GM18511 (cell line): ENCODE measurements at regions not wholly inside any gene's neighbourhood (a gene's known extent, or its start where the extent isn't known, plus 50 kb on each side); places are given as distances from the start of the nearest gene placed in this dataset.
A peak's percentile ranks its signal among the peaks of the same experiment; 100 is the strongest.

Experiments used
- ATAC-seq: cut with Tn5 transposase; IDR thresholded peaks from one replicate; pipeline ENCODE4 v1.9.1; 2021; ENCODE audit warnings: mild to moderate bottlenecking, moderate library complexity; ENCODE audit not compliant: unreplicated experiment

DNA sequence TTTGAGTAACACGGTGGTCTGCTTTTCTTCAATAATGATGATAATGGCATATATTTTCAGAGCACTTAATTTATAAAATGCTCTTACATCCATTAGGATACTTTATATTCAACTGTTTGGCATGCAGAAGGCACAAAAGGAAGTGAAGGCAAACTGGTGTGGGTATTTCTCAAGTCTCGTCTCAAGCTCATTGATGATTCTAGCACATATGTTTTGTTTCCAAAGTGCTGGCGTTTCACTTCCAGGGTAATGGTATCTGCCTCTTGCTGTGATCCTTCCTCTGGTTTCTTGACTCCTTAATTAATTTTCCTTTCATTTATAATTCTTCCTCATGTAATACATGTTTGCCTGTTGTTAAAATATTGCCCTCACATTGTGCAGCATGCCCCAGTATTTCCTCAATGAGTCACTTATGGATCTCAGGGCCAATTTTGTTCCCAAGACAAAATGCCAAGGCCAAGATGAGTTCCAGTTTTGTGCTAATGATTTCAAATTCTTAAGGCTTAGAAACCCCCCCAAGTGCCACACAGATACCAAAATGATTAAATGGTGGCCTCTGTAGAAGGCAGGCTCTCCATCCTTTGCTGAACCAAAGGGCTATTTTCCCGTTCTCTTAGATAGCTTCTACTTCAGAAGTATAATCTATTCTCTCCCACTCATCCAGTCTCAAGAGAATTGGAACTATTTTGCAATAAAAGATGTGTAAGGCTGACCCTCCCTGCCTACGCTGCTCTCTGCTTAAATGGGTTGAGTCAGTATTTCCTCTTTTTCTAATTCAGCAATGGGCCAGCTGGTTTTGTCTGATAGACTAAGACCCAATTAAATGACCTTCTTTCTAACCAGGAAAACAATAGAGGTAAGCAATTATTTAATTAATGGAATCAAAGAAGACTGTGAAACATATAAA lies 171.2 kb downstream of the ZNF365 start:
- ATAC-seq: no peak

DNA sequence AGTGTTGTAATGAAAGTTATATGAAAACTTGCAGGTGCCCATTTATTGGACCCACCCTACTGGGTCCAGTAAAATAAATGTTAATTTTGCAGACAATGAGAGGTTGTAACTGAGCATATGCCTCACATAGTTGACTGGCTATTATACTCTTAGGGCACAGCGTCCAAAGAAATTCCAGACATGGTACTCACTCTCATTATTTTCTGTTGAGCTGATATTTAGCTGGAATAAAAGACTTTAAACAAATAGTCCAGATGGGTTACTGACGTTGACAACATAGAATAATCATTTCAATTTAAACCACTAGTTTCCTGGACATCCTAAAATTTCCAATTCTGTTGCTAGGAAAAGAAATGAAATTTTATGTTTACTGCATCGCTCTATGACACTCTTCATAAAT lies 174.5 kb downstream of the ZNF365 start:
- no peak for ATAC-seq

DNA sequence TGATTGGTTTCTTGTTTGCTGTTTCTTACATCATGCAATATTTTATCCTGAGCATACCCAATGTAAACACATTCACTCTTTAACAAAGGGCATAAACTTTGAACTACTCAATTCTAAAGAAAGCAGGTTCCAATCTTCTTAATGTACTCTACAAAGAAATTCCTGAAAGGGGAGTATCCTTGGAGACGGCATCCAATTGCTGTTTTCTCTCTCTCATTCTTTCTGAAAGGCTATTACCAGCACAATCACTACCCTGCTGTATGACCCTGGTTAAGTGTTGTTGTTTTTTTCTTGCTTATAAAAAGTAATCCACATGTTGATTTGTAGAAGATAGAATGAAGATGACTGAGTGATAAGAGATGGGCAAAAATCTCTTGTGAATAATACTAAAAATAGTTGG lies 176.0 kb downstream of the ZNF365 start:
- ATAC-seq: no peak

DNA sequence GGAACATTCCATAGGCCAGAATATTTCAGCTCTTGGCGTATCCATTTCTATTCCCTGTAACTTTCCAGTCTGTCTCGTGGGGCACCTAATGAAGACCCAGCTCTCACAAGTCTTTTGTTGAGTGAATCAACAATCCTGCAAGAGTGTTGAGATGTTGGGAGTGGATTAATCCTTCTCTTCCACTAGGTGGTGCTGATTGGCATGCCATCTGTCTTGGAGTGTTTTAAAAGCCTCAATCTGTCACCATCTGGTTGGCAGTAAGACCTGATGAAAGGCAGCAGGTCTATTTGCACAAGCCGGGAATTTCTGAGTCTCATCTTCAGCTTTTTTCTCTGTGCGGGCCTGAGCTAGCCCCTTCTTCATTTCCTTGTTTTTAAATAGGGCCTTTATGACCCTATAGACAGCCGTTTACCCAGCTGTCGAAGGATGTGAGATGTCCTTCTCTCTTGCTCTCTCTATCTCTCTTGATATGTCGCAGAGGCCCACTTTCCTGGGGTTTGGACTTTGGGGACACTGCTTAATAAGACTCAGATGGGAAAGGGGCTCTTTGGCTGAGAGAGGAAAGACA lies 180.5 kb downstream of the ZNF365 start:
- peak; percentile 83 for ATAC-seq

DNA sequence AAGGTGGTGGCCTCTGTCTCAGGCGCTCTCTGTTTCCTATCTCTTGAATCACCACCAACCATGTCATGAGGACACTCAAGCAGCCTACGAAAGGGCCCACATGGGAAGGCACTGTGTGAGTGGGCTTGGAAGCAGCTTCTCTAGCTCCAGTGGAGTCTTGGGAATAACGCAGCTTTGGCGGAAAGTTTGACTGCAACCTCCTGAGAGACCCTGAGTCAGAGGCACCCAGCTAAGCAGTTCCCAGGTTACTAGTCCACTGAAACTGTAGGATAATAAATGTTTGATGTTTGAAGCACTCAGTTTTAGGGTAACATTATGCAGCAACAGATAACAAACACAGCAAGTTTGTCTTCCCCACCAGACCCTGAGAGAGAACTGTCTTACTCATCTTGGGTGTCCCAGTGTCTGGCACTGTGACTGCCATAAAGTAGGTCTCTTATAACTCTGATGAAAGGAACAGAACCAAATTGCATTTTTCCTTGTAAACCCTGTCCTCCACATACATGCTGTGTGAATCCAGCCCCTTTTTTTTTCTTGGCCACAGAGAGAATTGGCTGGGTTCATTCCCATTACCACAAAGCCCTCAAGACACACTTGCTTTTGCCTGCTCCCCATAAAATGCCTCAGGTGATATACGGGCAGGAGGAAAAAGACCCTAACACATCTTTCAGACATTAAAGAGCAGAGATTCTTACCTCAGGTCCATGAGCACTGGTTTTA lies 185.5 kb downstream of the ZNF365 start:
- no peak for ATAC-seq

DNA sequence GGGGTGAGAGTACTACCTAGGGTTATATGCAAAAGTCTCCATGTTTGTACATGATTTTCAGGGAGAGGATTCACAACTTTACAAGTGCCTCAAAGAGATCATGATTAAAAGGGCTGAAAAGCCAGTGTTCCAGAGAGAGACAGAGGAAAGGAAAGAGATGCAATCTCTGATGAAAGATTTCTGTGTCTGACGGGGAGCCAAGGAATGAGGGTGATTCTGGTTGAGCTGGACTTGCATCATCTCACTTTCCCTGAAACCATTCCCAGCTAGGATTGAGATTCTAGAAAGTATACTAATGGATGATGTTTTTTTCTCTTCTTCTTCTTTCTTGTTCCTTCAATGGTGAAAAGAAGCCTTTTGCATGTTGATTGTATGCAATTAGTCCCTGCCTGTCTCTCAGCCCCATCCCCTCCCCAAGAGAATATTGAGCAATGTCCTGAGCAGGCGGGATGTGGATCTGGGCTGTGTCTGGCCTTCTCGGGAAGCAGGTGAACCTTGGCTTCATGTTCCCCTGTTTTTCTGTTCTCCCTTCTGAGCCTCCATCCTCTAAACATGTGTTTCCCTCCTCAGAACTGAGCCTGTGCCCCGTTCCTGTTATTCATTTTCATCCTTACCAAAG lies 186.1 kb downstream of the ZNF365 start:
- ATAC-seq: no peak

DNA sequence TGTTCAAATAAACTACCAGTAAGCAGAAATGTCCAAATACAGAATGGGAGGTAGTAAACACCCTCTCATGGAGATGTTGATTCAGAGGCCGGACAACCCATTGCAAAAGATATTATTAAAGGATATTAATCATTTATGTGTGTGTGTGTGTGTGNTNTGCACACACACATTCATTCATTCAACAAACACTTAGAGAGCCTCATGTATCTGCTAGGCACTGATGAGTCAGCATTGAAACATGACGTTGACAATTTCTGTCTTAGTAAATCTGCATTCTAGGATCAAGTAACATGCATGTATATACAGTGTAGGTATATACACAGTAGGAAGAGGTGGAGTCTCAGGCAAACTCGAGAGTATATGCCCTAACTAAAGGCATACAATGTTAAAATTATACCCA lies 187.0 kb downstream of the ZNF365 start:
- ATAC-seq: no peak

DNA sequence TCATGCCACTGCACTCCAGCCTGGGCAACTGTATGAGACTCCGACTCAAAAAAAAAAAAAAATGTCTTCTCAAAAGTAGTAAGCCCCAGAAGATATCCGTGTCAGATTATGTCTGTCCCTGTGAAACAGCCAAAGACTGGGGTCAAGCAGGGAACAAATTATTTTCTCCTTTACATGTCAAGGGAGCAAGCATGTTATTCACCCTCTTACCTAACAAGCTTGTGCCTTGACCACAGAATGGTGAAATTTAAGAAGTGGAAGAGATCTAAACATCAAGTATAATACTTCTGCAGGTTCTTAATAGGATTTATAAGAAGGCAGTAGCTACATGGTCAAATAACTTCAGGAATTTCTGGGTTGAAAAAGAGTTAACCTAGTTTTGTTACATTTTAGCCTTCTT lies 187.9 kb downstream of the ZNF365 start:
- no peak for ATAC-seq

DNA sequence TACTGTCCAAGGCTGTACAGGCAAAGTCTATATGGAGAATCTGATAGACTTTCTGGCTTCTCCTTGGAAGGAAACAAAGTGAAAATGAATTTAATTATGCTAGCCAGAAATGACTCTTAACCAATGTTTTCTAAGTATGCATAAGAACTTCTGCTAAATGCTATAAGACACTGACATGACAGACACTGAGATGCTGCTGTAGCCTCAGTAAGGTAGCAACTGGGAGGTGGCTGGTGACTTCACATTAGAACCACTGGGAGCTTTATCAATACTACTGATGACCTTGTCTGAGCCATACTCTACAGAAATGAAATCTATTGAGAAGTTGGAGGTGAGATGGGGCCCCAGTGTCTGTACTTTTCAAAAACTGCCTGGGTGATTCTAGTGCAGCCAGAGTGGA lies 188.6 kb downstream of the ZNF365 start:
- ATAC-seq: no peak

DNA sequence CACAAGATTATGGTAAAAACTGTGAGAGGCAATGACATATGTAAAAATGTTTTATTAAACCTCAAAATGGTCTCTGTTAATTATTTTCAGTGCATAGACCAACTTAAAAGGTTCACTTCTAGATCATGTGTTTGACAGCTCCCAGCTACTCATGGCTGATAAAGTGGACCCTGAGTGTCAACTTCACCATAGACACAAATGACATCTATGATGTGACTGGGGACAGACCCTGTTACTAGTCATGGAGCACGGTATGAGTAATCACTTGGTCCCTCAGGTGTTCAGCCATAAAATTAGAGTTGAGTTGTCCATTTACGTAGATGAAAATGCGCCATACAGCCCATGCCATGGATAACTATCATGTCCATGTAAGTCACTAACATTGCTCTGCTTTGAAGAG lies 199.8 kb downstream of the ZNF365 start:
- ATAC-seq: no peak

DNA sequence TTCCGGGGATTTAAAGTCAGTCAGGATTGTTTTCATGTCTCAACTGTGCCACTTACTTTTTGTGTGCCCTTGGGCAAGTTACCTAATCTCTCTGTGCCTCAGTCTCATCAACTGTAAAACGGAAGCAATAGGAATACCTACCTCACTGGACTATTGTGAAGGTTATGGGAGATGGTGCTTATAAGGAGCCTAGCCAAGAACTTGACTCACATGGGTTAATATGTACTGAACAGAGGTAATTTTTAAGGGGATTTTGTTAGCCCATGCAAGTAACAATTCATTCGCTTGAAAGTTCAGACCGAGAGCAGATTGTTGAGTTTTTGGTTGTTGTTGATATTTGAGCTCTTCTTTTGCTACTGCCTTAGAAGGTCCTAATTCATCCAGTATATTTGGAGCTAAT lies 202.9 kb downstream of the ZNF365 start:
- ATAC-seq: no peak

DNA sequence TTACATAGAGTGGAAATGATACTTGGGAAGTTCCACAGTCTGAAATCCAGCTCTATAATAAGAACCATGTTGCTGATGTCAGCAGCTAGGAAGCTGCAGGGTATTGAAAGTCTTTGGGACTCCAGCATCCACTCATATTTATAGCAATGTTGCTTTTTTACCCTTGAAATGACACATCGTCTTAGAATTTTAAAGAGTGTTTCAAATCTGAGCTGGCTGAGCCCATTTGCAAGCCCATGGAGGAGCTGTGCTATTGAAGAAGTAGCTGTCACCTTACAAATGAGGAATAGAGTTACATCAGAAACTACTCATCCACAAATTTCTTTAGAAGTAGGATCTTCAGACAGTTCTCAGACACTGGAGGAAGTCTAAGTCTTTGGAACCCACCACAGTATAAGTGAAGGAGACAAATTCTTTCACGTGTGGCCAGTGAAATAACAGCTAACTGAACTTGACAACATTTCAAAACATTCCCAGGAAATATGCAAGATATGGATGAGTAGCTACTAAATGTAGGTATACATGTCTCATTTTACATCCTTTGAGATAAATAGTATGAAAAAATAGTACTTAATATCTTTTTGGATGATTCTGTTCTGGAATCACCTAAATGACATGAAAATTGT lies 203.6 kb downstream of the ZNF365 start:
- no peak for ATAC-seq

DNA sequence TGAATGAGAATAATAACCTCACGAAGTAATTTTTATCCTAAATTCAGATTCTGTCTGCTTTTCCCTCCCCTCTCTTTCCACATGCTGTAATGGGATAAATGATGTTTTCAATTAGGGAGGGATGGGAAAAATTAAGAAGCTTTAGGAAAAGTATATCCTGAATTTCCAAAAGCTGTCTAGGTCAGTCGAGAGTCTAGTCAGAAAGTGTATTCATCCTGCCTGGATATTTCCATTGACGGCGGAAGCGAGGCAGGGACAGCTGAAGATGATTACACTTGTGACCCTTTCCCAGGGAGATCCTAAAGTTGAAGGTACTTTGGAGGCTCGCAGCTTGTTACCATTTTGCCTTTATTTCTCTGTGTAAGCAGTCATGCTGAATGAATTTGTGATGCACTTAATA lies 204.1 kb downstream of the ZNF365 start:
- ATAC-seq: no peak

DNA sequence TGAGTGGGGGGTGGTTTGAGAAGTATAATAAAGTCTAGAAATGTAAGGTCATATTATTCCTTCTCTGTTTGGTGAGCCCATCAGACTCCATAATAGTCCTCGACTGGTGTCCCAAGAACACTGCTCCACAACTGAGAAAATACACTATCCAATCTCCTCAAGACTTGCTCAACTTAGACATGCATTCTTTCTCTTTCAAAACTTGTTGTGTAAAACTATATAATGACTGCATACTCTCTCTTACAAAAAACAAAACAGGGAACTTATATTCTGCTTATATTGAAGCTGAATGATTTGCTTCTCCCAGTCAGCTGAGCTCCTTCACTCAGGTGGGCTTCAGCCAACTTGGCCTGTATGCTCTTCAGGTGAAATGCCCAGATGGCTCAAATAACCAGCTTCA lies 204.7 kb downstream of the ZNF365 start:
- no peak for ATAC-seq

DNA sequence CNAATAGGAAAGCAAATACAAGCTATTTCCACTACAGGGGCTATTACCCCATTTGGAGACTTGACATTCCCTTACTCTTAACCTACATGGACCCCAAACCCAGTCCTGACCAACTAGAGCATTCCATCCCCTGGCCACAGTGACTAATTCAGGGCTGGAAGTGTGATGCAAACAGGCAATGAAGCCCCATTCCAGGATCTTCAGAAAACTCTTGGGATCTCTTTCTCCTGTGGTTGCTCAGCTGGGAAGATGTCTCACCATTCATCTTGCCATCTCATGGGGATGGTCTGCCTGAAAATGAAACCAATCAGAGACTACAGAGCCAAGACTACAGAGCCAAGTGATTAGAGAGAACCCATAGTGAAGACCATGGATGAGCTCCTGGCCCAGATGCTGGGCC lies 206.2 kb downstream of the ZNF365 start:
- no peak for ATAC-seq

DNA sequence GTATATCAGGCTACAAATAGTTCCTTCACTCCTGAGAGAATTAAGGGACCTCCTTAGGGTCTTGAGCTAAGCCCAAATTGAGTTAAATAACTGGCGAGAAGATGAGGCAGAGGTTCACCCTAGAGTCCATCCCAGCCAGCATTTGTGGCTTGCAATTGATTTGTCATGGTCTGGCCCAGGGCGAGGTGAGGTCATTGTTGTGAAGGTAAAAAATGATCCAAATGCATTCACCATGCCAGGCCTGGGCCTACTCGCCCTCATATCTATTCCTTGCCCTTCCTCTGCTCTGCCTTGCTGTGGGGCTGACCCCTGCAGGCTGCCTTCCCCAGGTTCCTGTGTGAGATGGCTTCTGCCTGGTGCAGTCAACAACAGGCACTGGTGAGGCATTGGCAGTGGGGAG lies 207.2 kb downstream of the ZNF365 start:
- ATAC-seq: no peak

DNA sequence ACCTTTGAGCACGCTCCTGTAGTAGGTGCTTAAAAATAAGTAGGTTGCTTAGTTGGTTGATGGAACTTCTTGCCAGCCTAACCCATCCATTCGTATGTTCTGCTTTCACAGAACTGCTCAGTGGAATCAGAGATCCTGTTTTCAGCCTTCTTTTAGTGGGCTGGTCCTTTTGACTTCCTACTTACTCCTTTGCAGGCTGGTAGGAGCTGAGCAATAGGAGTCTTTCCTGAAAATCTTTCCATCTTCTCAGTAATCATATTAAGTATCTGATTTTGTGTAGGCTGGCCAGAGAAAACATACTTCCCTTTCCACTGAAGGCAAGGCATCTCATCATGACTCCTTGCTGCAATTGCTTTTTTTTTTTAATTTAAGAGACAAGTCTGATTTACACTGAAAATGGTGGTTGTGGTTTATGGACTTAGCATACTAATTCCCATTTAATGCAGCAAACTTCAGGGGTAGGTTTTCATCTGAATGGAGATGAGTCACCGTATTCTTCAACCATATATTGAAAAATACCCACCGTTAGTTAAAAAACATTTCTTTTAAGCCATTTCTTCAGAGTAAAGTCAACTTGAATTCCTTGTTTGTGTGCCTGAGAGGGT lies 208.0 kb downstream of the ZNF365 start:
- ATAC-seq: no peak

DNA sequence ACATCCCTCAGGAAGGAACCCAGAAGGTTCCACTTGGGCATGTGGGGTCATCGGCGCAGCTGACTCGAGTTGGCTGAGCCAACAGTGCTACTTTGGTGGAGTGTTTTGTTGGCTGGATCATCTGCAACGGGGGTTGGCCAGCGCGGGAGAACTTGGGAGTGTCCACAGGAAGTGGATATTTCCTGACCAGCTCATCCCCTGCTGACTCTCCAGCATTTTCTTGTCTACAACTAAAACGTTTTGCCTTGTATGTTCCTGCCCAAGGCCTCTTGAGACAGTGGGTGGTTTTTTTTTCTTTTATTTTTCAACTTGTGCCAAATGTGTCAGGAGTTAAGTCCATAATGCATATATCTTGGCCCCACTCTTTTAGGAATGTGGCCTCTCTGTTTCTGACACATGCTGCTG lies 208.6 kb downstream of the ZNF365 start:
- ATAC-seq: no peak

DNA sequence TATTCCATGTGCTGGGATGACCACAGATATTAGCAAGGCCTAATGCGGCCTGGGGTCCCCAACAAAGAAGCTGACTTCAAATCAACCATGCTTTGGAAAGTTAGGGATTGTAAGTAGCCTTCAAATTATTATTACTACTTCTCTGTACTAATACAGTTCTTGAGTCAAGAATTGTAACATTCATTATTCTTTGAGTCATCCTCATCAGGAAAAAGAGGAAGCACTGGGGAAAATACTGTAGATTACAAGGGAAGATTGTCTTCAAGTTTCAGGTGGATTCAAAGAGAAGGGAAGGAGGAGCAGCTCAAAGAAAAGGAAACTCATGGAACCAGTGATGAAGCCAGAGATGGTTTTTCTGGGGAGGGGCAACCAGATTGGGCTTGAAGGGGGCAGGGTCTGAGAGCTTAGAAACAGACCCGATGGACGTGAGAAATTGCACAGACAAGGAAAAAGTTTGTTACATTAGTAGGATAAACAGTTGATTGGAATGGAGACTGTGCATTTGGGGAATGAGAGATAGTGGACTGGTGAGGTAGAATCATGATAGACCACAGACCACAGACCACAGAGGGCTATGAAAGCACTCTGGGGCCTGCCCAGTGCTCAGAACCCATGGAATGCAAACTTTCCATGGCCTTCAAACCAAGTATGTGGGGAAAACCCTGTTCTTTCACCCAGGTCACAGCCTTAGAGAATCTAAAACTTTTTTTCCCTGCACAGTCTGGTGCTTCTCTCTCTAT lies 209.9 kb downstream of the ZNF365 start:
- ATAC-seq: no peak

DNA sequence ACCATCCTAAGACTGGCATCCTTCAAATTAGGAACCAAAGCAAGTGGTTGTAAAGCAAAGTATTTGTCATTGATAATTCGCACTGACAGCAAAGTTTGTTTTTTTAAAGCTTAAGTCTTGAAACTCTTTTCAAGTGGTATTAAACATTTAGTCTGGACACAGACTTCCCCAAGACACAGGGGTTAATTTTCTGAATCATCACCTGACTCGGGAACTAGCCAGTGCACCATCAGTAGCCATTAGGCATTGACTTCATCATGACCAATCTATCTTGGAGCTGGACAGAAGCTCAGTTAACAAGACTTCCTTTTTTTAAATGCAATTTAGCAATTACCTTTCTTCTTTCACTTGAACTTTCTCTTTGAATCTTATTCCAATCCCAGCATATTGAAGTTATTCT lies 210.6 kb downstream of the ZNF365 start:
- no peak for ATAC-seq
